A673 (cell line): ENCODE measurements at regions not wholly inside any gene's neighbourhood (a gene's known extent, or its start where the extent isn't known, plus 50 kb on each side); places are given as distances from the start of the nearest gene placed in this dataset.

Experiments
- EZH2 ChIP-seq: fragments of 200-600 bp; sonication (generic); IDR thresholded peaks from 2 replicates; pipeline ENCODE4 v1.6.1; 2017; ENCODE audit warnings: borderline replicate concordance, low read depth, mild to moderate bottlenecking, mixed read lengths, antibody characterized with exemption, low read length; ENCODE audit not compliant: poor library complexity, severe bottlenecking
- TF ChIP-seq, protein P1 (sequence below): fragments of 300-800, 200-600 bp; sonication (generic); conservative IDR thresholded peaks from 2 replicates; pipeline ENCODE4 v1.5.1; 2017; ENCODE audit warnings: low read depth, mild to moderate bottlenecking, antibody characterized with exemption, low read length, moderate library complexity, mixed read lengths

DNA sequence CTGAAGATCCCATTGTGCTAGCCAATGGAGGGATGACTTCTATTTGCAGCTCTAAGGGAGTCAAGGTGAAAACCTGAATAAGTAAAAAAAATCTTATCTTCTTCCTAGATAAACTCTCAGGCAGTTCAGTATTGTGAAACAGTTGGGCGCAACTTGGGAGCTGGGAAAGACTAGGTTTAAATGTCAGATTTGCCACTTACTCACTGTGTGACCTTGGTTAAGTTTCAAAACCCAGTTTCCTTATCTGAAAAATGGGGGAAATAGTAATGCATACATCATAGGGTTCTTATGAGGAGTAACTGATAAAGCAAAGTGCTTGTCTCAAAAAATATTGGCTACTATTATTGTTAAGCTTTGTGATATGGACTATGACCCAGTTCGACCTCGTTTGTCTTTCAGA is 88.8 kb downstream of the CD83 start:
- no peak for TF ChIP-seq EZH2
- TF ChIP-seq, protein P1, sequence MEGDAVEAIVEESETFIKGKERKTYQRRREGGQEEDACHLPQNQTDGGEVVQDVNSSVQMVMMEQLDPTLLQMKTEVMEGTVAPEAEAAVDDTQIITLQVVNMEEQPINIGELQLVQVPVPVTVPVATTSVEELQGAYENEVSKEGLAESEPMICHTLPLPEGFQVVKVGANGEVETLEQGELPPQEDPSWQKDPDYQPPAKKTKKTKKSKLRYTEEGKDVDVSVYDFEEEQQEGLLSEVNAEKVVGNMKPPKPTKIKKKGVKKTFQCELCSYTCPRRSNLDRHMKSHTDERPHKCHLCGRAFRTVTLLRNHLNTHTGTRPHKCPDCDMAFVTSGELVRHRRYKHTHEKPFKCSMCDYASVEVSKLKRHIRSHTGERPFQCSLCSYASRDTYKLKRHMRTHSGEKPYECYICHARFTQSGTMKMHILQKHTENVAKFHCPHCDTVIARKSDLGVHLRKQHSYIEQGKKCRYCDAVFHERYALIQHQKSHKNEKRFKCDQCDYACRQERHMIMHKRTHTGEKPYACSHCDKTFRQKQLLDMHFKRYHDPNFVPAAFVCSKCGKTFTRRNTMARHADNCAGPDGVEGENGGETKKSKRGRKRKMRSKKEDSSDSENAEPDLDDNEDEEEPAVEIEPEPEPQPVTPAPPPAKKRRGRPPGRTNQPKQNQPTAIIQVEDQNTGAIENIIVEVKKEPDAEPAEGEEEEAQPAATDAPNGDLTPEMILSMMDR, result no peak
